IgD-negative memory B cell (primary cell): ENCODE measurements at regions not wholly inside any gene's neighbourhood (a gene's known extent, or its start where the extent isn't known, plus 50 kb on each side); places are given as distances from the start of the nearest gene placed in this dataset.

ENCODE experiments used
- H3K27ac Mint-ChIP-seq, 3 donors: one replicate each; pipeline ENCODE4 v1.8.0; 2020 to 2022; ENCODE audit warnings: mild to moderate bottlenecking in 3 of 3, mixed read lengths in 3 of 3, moderate library complexity in 1 of 3
- H3K27me3 Mint-ChIP-seq: one replicate; pipeline ENCODE4 v1.8.0; 2021; ENCODE audit warnings: mixed read lengths
- H3K36me3 Mint-ChIP-seq: one replicate; pipeline ENCODE4 v1.8.0; 2020; ENCODE audit warnings: mild to moderate bottlenecking, mixed read lengths
- H3K4me1 Mint-ChIP-seq, 3 donors: one replicate each; pipeline ENCODE4 v1.8.0; 2020 to 2022; ENCODE audit warnings: mixed read lengths in 3 of 3, mild to moderate bottlenecking in 1 of 3
- H3K4me3 Mint-ChIP-seq, 4 donors: one replicate each; pipeline ENCODE4 v1.8.0; 2020 to 2022; ENCODE audit warnings: mild to moderate bottlenecking in 4 of 4, mixed read lengths in 4 of 4, moderate library complexity in 3 of 4
- H3K9me3 Mint-ChIP-seq, 3 donors: one replicate each; pipeline ENCODE4 v1.8.0; 2020 to 2021; ENCODE audit warnings: mixed read lengths in 3 of 3, mild to moderate bottlenecking in 1 of 3

DNA sequence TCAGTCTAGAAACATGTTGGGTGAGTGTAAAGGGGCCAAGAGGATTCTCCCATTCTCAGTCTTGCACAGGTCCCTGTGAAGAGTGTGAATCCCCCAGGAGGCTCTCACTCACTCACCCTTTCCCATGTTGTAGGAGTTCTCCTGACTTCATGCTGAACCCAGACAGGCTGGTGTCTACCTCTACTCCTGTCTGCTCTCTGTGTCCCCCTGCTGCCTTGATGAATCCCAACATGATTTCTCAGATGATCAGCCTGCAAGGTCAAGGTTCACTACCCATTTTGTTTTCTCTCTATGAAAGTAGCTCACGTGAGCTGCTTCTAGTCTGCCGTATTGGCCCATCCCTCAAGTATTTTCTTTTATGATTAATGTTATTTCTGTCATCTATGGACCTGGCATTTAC is 500.6 kb downstream of the ETS1 start:
- Mint-ChIP-seq H3K27ac (no peak overlapping the region), H3K4me3 (no peak overlapping the region), H3K36me3 (peaks cover 1% of the 10 kb centered on the region), H3K27me3 (peaks cover 5% of the 10 kb centered on the region), H3K4me1 (no peaks in the 10 kb centered on the region), H3K9me3 (peaks cover 5 to 14% (median 11%) of the 10 kb centered on the region in 3 donors)

DNA sequence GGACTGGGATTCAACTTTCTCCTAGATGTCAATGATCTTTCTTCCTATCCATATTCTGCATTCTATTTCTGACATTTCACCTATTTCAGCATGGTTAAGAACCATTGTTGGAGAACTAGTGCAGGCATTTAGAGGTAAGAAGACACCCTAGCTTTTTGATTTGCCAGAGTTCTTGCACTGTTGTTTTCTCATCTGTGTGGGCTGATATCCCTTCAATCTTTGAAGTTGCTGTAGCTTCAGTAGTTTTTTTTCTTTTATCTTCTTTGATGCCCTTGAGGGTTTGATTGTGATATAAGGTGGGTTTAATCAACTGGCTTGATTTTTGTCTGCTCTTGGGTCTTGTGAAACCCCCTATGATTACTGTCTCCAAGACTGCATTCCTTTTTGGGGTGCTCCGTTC is 502.1 kb downstream of the ETS1 start:
- Mint-ChIP-seq H3K27ac (no peak overlapping the region), H3K4me1 (peaks cover 0 to under 1% (median 0%) of the 10 kb centered on the region in 3 donors), H3K9me3 (peaks cover 5 to 8% (median 7%) of the 10 kb centered on the region in 3 donors), H3K4me3 (no peak overlapping the region), H3K36me3 (peaks cover 1% of the 10 kb centered on the region), H3K27me3 (peaks cover 5% of the 10 kb centered on the region)

- Mint-ChIP-seq H3K27me3 (peaks cover 5% of the 10 kb centered on the region), H3K4me1 (peaks cover 0 to 1% (median 0%) of the 10 kb centered on the region in 3 donors), H3K4me3 (no peak overlapping the region), H3K36me3 (no peaks in the 10 kb centered on the region), H3K27ac (no peak overlapping the region), H3K9me3 (peaks cover 0 to 7% (median 1%) of the 10 kb centered on the region in 3 donors)
These were observed 504.8 kb downstream of the ETS1 start for GRCh38 chr11:128082574-128082973.

DNA sequence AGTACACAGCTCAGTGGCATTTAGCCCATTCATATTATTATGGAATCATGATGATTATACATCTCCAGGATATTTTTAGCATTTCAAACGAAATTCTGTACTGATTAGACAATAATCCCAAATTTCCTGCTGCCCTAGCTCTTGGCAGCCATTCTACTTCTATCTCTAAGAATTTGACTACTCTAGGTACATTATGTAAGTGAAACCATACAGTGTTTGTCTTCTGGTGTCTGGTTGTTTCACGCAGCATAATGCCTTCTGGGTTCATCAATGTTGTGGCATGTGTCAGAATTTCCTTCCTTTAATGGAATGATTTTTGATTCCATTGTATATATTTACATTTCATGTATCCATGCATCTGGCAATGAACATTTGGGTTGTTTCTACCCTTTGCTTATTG is 517.7 kb downstream of the ETS1 start:
- H3K27me3 Mint-ChIP-seq, result peaks cover 3% of the 10 kb centered on the region

GRCh38 chr11:128067780-128068179 is 519.6 kb downstream of the ETS1 start:
- Mint-ChIP-seq H3K4me1 (no peaks in the 10 kb centered on the region), H3K27ac (no peak overlapping the region), H3K27me3 (peaks cover 7% of the 10 kb centered on the region), H3K4me3 (no peak overlapping the region), H3K36me3 (no peaks in the 10 kb centered on the region), H3K9me3 (peaks cover 1 to 12% (median 6%) of the 10 kb centered on the region in 3 donors)

More for the DNA sequence above, 517.7 kb downstream of the ETS1 start:
- H3K9me3 Mint-ChIP-seq, result peaks cover 0 to 6% (median 1%) of the 10 kb centered on the region in 3 donors
- no peaks in the 10 kb centered on the region for H3K36me3 Mint-ChIP-seq
- H3K27ac Mint-ChIP-seq, result no peak overlapping the region
- no peaks in the 10 kb centered on the region for H3K4me1 Mint-ChIP-seq
- no peak overlapping the region for H3K4me3 Mint-ChIP-seq

DNA sequence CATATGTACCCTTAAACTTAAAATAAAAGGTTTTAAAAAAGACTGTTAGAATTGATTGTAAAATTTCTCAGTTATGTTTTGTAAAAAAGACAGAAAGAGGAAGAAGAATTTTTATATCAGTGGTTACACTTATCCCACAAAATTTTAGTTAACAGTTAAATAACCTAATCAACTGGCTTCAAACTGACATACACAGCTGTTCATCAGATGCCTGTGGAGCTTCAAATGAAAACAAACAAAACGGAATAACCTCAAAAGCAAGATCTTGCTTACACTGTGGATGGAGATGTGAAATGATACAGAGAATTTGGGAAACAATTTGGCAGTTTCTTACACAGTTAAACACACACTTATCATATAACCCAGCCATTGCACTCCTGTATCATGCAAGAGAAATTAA is 521.0 kb downstream of the ETS1 start:
- H3K27ac Mint-ChIP-seq, result no peak overlapping the region
- no peaks in the 10 kb centered on the region for H3K4me1 Mint-ChIP-seq
- H3K9me3 Mint-ChIP-seq, result peaks cover 1 to 12% (median 6%) of the 10 kb centered on the region in 3 donors
- no peak overlapping the region for H3K4me3 Mint-ChIP-seq
- H3K27me3 Mint-ChIP-seq, result peaks cover 11% of the 10 kb centered on the region
- no peaks in the 10 kb centered on the region for H3K36me3 Mint-ChIP-seq

DNA sequence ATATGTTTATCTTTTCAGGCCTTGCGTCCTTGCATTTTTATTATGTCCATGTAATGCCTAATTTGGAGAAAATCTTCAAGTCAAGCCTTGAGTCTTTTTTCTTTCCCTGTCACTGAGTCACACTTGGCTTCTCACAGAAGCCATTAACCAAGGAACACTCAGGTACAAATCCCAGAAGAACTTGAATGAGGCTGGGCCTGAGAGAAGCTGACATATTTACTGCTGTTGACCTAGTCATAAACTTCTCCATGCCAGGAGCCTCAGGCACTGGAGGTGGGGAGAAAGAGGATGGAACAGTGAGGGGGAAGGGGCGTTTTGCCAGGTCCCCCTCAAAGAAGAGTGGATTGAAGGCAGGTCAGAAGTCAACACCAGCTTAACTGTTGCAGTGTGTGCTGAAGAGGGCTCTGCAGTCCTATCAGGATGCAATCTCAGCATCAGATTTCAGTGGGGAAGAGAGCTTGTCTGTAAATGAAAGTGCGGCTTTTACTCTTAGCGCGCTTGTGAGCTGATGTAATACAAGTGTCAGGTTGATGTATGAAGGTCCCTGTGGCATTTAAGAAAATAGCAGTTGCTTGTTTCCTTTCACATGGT is 526.0 kb downstream of the ETS1 start:
- Mint-ChIP-seq H3K9me3 (peaks cover 1 to 12% (median 2%) of the 10 kb centered on the region in 3 donors), H3K36me3 (no peaks in the 10 kb centered on the region), H3K27me3 (peaks cover 11% of the 10 kb centered on the region), H3K4me3 (no peak overlapping the region), H3K27ac (no peak overlapping the region), H3K4me1 (no peaks in the 10 kb centered on the region)

- peaks cover 4% of the 10 kb centered on the region for H3K27me3 Mint-ChIP-seq
- H3K27ac Mint-ChIP-seq, result no peak overlapping the region
- H3K4me3 Mint-ChIP-seq, result no peak overlapping the region
- peaks cover 0 to 5% (median 0%) of the 10 kb centered on the region in 3 donors for H3K9me3 Mint-ChIP-seq
- peaks cover 6 to 8% (median 7%) of the 10 kb centered on the region in 3 donors for H3K4me1 Mint-ChIP-seq
- no peaks in the 10 kb centered on the region for H3K36me3 Mint-ChIP-seq
These were observed 528.7 kb downstream of the ETS1 start for GRCh38 chr11:128058580-128059208.

GRCh38 chr11:128057786-128058395 is 529.5 kb downstream of the ETS1 start:
- Mint-ChIP-seq H3K4me3 (no peak overlapping the region), H3K27ac (no peak overlapping the region), H3K36me3 (no peaks in the 10 kb centered on the region)

DNA sequence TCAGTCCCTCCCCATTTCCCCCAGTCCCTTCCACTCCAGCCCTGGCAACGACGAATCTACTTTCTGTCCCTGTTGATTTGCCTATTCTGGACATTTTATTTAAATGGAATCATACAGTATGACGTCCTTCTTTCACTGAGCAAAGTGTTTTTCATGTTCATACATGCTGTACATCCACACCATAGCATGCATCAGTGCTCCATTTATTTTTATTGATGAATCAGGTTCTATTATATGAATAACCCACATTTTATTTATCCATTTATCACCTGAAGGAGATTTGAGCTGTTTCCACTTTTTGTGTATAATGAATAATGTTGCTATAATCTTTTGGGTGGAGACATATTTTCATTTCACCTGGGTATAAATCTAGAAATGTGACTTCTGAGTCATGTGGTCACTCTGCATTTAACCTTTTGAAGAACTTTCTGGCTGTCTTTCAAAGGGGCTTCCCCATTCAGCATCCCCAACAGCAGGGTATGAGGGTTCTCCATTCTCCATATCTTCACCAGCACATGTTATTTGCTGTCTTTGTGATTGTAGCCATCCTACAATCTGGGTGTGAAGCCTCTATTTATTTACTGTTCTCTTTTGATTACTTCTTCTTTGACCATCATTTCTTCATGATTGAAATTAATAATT is 531.7 kb downstream of the ETS1 start:
- Mint-ChIP-seq H3K27me3 (no peaks in the 10 kb centered on the region), H3K4me3 (no peak overlapping the region), H3K36me3 (no peaks in the 10 kb centered on the region), H3K4me1 (peaks cover 15 to 25% (median 19%) of the 10 kb centered on the region in 3 donors), H3K9me3 (no peaks in the 10 kb centered on the region), H3K27ac (no peak overlapping the region)

More at GRCh38 chr11:128057786-128058395, 529.5 kb downstream of the ETS1 start:
- Mint-ChIP-seq H3K4me1 (peaks cover 11 to 15% (median 13%) of the 10 kb centered on the region in 3 donors), H3K27me3 (peaks cover 4% of the 10 kb centered on the region), H3K9me3 (no peaks in the 10 kb centered on the region)

- Mint-ChIP-seq H3K36me3 (no peaks in the 10 kb centered on the region), H3K4me3 (peak overlapping the region in 3 of 4 donors; percentile 74 to 90 (median 86)), H3K27ac (peak overlapping the region in 2 of 3 donors; percentile 21 to 55), H3K27me3 (peaks cover 2% of the 10 kb centered on the region), H3K9me3 (no peaks in the 10 kb centered on the region), H3K4me1 (peaks cover 15 to 25% (median 19%) of the 10 kb centered on the region in 3 donors)
These were observed 533.1 kb downstream of the ETS1 start for GRCh38 chr11:128053981-128054931.

GRCh38 chr11:128052912-128053641 is 534.3 kb downstream of the ETS1 start:
- Mint-ChIP-seq H3K4me1 (peaks cover 15 to 25% (median 19%) of the 10 kb centered on the region in 3 donors), H3K4me3 (peak overlapping the region in 2 of 4 donors; percentile 25 to 47), H3K36me3 (no peaks in the 10 kb centered on the region), H3K27ac (peak overlapping the region in 1 of 3 donors; percentile 64), H3K27me3 (peaks cover 2% of the 10 kb centered on the region), H3K9me3 (no peaks in the 10 kb centered on the region)

DNA sequence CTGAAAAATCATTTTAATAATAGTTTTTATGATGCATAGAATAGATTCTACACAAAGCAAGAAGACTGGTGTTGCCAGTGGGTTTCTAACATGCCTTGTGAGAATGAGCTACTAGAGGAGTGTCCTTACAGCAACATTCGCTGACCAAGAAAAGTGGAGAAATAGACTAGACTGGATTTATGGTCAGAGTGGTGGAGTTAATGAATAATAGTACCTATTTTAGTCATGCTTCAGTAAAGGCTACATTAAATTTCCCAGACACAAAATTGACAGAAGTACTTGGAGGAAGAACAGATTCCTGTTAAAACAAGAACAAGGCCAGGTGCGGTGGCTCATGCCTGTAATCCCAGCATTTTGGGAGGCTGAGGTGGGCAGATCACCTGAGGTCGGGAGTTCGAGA is 539.2 kb downstream of the ETS1 start:
- H3K4me1 Mint-ChIP-seq, result peaks cover 5 to 15% (median 6%) of the 10 kb centered on the region in 3 donors
- peaks cover 10% of the 10 kb centered on the region for H3K27me3 Mint-ChIP-seq
- no peak overlapping the region for H3K27ac Mint-ChIP-seq
- peaks cover 0 to 2% (median 1%) of the 10 kb centered on the region in 3 donors for H3K9me3 Mint-ChIP-seq
- peaks cover 2% of the 10 kb centered on the region for H3K36me3 Mint-ChIP-seq
- H3K4me3 Mint-ChIP-seq, result no peak overlapping the region

DNA sequence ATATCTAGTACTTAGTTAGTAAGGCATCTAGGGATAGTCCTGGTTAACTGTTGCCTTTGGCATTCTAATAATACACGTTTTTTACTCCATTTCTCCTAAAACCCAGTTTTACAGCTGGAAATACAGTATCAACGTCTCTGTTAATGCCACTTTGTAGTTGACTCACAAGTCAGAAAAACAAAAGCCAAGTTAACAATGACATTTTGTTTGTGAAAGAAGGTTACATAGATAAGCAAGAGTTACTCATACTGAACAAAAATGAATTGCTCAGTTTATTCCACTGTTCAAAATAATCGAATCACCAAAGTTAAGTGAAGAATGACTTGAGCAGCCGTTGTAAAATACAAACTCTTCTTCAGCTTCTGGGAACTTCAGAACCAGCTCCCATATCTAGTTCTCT is 540.3 kb downstream of the ETS1 start:
- Mint-ChIP-seq H3K9me3 (peaks cover 0 to 2% (median 1%) of the 10 kb centered on the region in 3 donors), H3K36me3 (peaks cover 2% of the 10 kb centered on the region), H3K4me3 (no peak overlapping the region), H3K4me1 (peaks cover 4 to 8% (median 5%) of the 10 kb centered on the region in 3 donors), H3K27me3 (peaks cover 16% of the 10 kb centered on the region), H3K27ac (no peak overlapping the region)
